NCI-H2227 treated with DMSO at 0.1 percent for 48 hours (cell line): ENCODE measurements at regions not wholly inside any gene's neighbourhood (a gene's known extent, or its start where the extent isn't known, plus 50 kb on each side); places are given as distances from the start of the nearest gene placed in this dataset.

Experiments
- DNase-seq: peaks from one replicate; lab custom pipeline; 2025; lab: John Stamatoyannopoulos, UW

GRCh38 chr3:71846185-71846584 lies 61.2 kb upstream of the PROK2 start:
- no peak for DNase-seq

GRCh38 chr3:71843071-71843470 lies 58.1 kb upstream of the PROK2 start:
- DNase-seq: no peak

- DNase-seq: no peak
These were observed 53.5 kb upstream of the PROK2 start for GRCh38 chr3:71838406-71838805.
